Epithelial cell of proximal tubule (primary cell): ENCODE measurements at regions not wholly inside any gene's neighbourhood (a gene's known extent, or its start where the extent isn't known, plus 50 kb on each side); places are given as distances from the start of the nearest gene placed in this dataset.

Experiments used
- DNase-seq: peaks from one replicate; pipeline ENCODE4 v3.0.0-alpha.2; 2011; ENCODE audit warnings: low read depth
- H3K4me3 ChIP-seq: 2 replicates; pipeline ENCODE4 v1.5.1; 2011; ENCODE audit warnings: low read depth, mild to moderate bottlenecking, low read length
- TF ChIP-seq, protein P1 (sequence below): conservative IDR thresholded peaks from 2 replicates; pipeline ENCODE4 v1.5.1; 2012; ENCODE audit warnings: low read depth, mild to moderate bottlenecking, low read length

DNA sequence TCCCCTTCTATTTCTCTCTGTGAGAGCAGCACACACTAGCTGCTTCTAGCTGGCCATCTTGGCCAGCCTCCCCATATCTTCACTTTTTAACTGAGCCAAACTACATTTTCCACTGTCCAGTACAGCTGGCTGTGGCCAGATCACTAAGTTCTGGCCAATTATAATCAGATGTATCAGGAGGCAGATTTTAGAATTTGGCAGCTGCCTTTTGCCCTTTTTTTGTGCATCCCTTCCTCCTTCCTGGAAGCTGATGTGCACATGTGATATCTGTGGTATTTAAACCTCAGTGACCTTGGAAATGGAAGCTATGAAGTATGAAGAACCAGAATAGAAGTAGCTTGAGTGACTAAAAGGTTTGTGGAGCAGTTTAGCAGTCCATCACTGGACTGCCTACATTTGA is 49.8 kb upstream of the ANO6 start:
- H3K4me3 ChIP-seq = no peak overlapping the region
- TF ChIP-seq, protein P1, sequence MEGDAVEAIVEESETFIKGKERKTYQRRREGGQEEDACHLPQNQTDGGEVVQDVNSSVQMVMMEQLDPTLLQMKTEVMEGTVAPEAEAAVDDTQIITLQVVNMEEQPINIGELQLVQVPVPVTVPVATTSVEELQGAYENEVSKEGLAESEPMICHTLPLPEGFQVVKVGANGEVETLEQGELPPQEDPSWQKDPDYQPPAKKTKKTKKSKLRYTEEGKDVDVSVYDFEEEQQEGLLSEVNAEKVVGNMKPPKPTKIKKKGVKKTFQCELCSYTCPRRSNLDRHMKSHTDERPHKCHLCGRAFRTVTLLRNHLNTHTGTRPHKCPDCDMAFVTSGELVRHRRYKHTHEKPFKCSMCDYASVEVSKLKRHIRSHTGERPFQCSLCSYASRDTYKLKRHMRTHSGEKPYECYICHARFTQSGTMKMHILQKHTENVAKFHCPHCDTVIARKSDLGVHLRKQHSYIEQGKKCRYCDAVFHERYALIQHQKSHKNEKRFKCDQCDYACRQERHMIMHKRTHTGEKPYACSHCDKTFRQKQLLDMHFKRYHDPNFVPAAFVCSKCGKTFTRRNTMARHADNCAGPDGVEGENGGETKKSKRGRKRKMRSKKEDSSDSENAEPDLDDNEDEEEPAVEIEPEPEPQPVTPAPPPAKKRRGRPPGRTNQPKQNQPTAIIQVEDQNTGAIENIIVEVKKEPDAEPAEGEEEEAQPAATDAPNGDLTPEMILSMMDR = no peak
- DNase-seq = no peak
